ENCODE measurements at regions not wholly inside any gene's neighbourhood (a gene's known extent, or its start where the extent isn't known, plus 50 kb on each side); places are given as distances from the start of the nearest gene placed in this dataset.

GRCh38 chr10:118193642-118194041, 146.9 kb upstream of the RAB11FIP2 start:
- Histone ChIP-seq H3K4me1 (no peaks in the 10 kb centered on the region), H3K27ac (no peak overlapping the region), H3K36me3 (no peaks in the 10 kb centered on the region), H3K9me3 (no peaks in the 10 kb centered on the region), H3K4me3 (no peak overlapping the region), H3K27me3 (no peaks in the 10 kb centered on the region)
- 76 to 80% methylated on average over 4 of the region's 4 CpGs for WGBS, 2 donors
- no peak for DNase-seq (ENCODE audit: low spot score in 2 of 2)
- no peak for TF ChIP-seq POLR2A (IDR thresholded peaks at IDR 0.05)
- no peak for TF ChIP-seq CTCF (IDR thresholded peaks at IDR 0.05)
- TF ChIP-seq EP300 (IDR thresholded peaks at IDR 0.05), result no peak

GRCh38 chr10:118181021-118181420, 134.3 kb upstream of the RAB11FIP2 start:
- 86% methylated on average over 1 of the region's 1 CpG for WGBS, 2 donors
- H3K9me3 ChIP-seq, result peaks cover 0 to 9% (median 2%) of the 10 kb centered on the region in 4 donors
- H3K27ac ChIP-seq, result no peak overlapping the region
- H3K27me3 ChIP-seq, result no peaks in the 10 kb centered on the region
- TF ChIP-seq POLR2A (IDR thresholded peaks at IDR 0.05) (no peak), EP300 (IDR thresholded peaks at IDR 0.05) (no peak), CTCF (IDR thresholded peaks at IDR 0.05) (no peak)
- no peaks in the 10 kb centered on the region for H3K4me1 ChIP-seq
- H3K4me3 ChIP-seq, result no peak overlapping the region
- H3K36me3 ChIP-seq, result no peaks in the 10 kb centered on the region
- DNase-seq (ENCODE audit: low spot score in 2 of 2), result no peak

- H3K27me3 ChIP-seq, result no peaks in the 10 kb centered on the region
- H3K4me1 ChIP-seq, result no peaks in the 10 kb centered on the region
- H3K4me3 ChIP-seq, result no peak overlapping the region
- no peak for DNase-seq (ENCODE audit: low spot score in 2 of 2)
- WGBS, 2 donors, result 79 to 81% methylated on average over 2 of the region's 2 CpGs
- H3K9me3 ChIP-seq, result no peaks in the 10 kb centered on the region
- no peaks in the 10 kb centered on the region for H3K36me3 ChIP-seq
- TF ChIP-seq POLR2A (IDR thresholded peaks at IDR 0.05) (no peak), EP300 (IDR thresholded peaks at IDR 0.05) (no peak), CTCF (IDR thresholded peaks at IDR 0.05) (no peak)
- no peak overlapping the region for H3K27ac ChIP-seq
Measured at GRCh38 chr10:118175148-118175547, 128.4 kb upstream of the RAB11FIP2 start.

- no peak overlapping the region for H3K4me3 ChIP-seq
- H3K4me1 ChIP-seq, result no peaks in the 10 kb centered on the region
- H3K9me3 ChIP-seq, result no peaks in the 10 kb centered on the region
- H3K36me3 ChIP-seq, result no peaks in the 10 kb centered on the region
- no peak overlapping the region for H3K27ac ChIP-seq
- no peak for DNase-seq (ENCODE audit: low spot score in 2 of 2)
- 63 to 69% methylated on average over 2 of the region's 2 CpGs for WGBS, 2 donors
- no peak for TF ChIP-seq EP300 (IDR thresholded peaks at IDR 0.05)
- TF ChIP-seq CTCF (IDR thresholded peaks at IDR 0.05), result no peak
- no peak for TF ChIP-seq POLR2A (IDR thresholded peaks at IDR 0.05)
- H3K27me3 ChIP-seq, result no peaks in the 10 kb centered on the region
Measured at GRCh38 chr10:118173296-118173695, 126.6 kb upstream of the RAB11FIP2 start.

- DNase-seq (ENCODE audit: low spot score in 2 of 2), result no peak
- Histone ChIP-seq H3K9me3 (no peaks in the 10 kb centered on the region), H3K36me3 (no peaks in the 10 kb centered on the region), H3K4me3 (no peak overlapping the region), H3K27ac (no peak overlapping the region), H3K4me1 (no peaks in the 10 kb centered on the region), H3K27me3 (no peaks in the 10 kb centered on the region)
- WGBS, 2 donors, result 75 to 78% methylated on average over 1 of the region's 1 CpG
- TF ChIP-seq POLR2A (IDR thresholded peaks at IDR 0.05) (no peak), EP300 (IDR thresholded peaks at IDR 0.05) (no peak), CTCF (IDR thresholded peaks at IDR 0.05) (no peak)
Measured at GRCh38 chr10:118171861-118172260, 125.1 kb upstream of the RAB11FIP2 start.
